Endothelial cell of umbilical vein (primary cell): ENCODE measurements at regions not wholly inside any gene's neighbourhood (a gene's known extent, or its start where the extent isn't known, plus 50 kb on each side); places are given as distances from the start of the nearest gene placed in this dataset.
"Not testable (repeated sequence)": the region's sequence is repeated elsewhere in the genome, so short reads cannot be mapped to it uniquely, and the experiment has no call there.

Experiments used
- BruUV-seq: library from RNA; stranded (reverse); fragments of 400-500 nt; replicated peaks from 2 replicates; lab custom pipeline; 2021; lab: Mats Ljungman, UMichigan
- CTCF ChIA-PET: fragments of 300-600, 350-600 bp; sonication (Branson Sonifier 250); formaldehyde crosslinking; loops from one replicate; lab custom pipeline; 2021; ENCODE audit warnings: antibody characterized with exemption, inconsistent platforms; lab: Charles Lee
- POLR2A ChIA-PET: fragments of 300-600, 350-600 bp; sonication (Branson Sonifier 250); formaldehyde crosslinking; loops from one replicate; lab custom pipeline; 2021; ENCODE audit warnings: antibody characterized with exemption, inconsistent platforms; lab: Charles Lee
- DNase-seq: peaks from one replicate; pipeline ENCODE4 v3.0.0-alpha.2; 2011; ENCODE audit warnings: low read depth, low spot score
- FAIRE-seq: peaks from 2 replicates; lab custom pipeline; 2011; peaks lifted over from hg19 to GRCh38; lab: Jason Lieb, UNC
- H2AFZ ChIP-seq: 2 replicates; pipeline ENCODE4 v1.6.0; 2012; ENCODE audit warnings: low read depth, low read length, control low read depth, inconsistent platforms
- H3K27ac ChIP-seq: 2 replicates; pipeline ENCODE4 v1.5.1; 2011; ENCODE audit warnings: low read depth, mild to moderate bottlenecking, control low read depth, low read length, moderate library complexity; ENCODE audit not compliant: insufficient read depth
- H3K27me3 ChIP-seq, 2 experiments: 2 replicates each; pipeline versions ENCODE4 v1.6.0 to v1.6.1; 2011; ENCODE audit warnings: low read length in 2 of 2, mixed read lengths in 1 of 2; ENCODE audit not compliant: control insufficient read depth in 2 of 2, insufficient read depth in 2 of 2
- H3K36me3 ChIP-seq, 2 experiments: 2 replicates in 1 of 2; 3 replicates in 1 of 2; pipeline ENCODE4 v1.5.1; 2011; ENCODE audit warnings: low read length in 2 of 2, mild to moderate bottlenecking in 1 of 2, moderate library complexity in 1 of 2; ENCODE audit not compliant: control insufficient read depth in 2 of 2, insufficient read depth in 2 of 2; ENCODE audit errors: extremely low read depth in 1 of 2
- H3K4me1 ChIP-seq: 3 replicates; pipeline ENCODE4 v1.5.1; 2011; ENCODE audit warnings: mild to moderate bottlenecking, low read length; ENCODE audit not compliant: control insufficient read depth, insufficient read depth; ENCODE audit errors: extremely low read depth
- H3K4me2 ChIP-seq: 2 replicates; pipeline ENCODE4 v1.6.1; 2011; ENCODE audit warnings: low read length, control low read depth, mixed read lengths; ENCODE audit not compliant: insufficient read depth
- H3K4me3 ChIP-seq, 3 experiments: fragments of 200-600 bp in 1 of 3; sonication (generic), shearing (Covaris generic) in 1 of 3; replicated peaks in 1 of 3; 2 replicates each; pipeline ENCODE4 v1.5.1; 2011 to 2016; ENCODE audit warnings: control low read depth in 3 of 3, low read length in 3 of 3, mild to moderate bottlenecking in 2 of 3, inconsistent platforms in 1 of 3, low read depth in 1 of 3, moderate library complexity in 1 of 3; ENCODE audit not compliant: insufficient read depth in 1 of 3
- H3K79me2 ChIP-seq: 2 replicates; pipeline ENCODE4 v1.6.0; 2012; ENCODE audit warnings: low read length, inconsistent platforms; ENCODE audit not compliant: control insufficient read depth, insufficient read depth
- H3K9ac ChIP-seq: replicated peaks from 2 replicates; pipeline ENCODE3; 2011; ENCODE audit warnings: low read length, control low read depth; ENCODE audit not compliant: insufficient read depth; ENCODE audit errors: extremely low read depth
- H3K9me1 ChIP-seq: replicated peaks from 3 replicates; pipeline ENCODE4 v1.6.0; 2011; ENCODE audit warnings: mild to moderate bottlenecking, low read length; ENCODE audit not compliant: control insufficient read depth, insufficient read depth; ENCODE audit errors: extremely low read depth
- H3K9me3 ChIP-seq: replicated peaks from 2 replicates; pipeline ENCODE4 v1.5.1; 2012; ENCODE audit warnings: low read length, inconsistent platforms; ENCODE audit not compliant: control insufficient read depth, insufficient read depth
- H4K20me1 ChIP-seq: replicated peaks from 2 replicates; pipeline ENCODE3; 2011; ENCODE audit warnings: mild to moderate bottlenecking, low read length; ENCODE audit not compliant: control insufficient read depth, insufficient read depth; ENCODE audit errors: extremely low read depth
- dilution Hi-C: fragments of 300-500 bp; cut with MboI; formaldehyde crosslinking; loops from one replicate; pipeline ENCODE4 v1.15.0; 2019; ENCODE audit warnings: low sequenced_read_pairs; ENCODE audit not compliant: extremely low pct_ligation_motif_present
- intact Hi-C: fragments of 100-400 bp; cut with micrococcal nuclease; formaldehyde crosslinking; loops from one replicate; pipeline ENCODE4 v1.10.0; 2022

DNA sequence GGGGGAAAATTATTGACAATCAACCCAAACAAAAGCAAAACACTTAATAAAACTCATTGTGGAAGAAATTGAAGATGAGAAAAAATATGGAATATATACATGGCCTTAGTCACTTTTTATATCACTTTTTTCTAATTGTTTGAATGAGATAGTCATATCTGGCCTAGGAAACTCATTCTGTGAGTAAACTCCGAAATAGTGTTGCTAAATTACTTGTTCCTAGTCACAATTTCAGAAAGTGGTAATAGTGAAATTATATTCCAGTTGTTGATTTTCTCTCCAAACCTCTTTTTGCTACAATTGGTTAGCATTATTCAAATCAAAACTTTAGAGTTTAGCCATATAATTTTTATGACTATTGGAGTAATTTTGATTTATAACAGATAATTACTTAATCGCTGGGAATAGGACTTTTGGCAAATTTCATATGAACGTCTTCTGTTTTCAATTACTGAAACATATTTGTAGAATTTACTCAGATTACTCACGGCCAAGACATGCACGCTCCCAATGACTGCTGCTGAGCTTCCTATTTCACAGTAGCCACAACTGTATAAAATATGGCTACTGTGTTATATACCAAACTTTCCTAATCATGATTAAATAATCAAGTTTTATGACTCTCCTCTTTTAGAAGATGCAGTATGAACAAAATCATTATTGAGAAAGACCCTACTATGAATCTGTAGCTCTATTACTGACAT lies 199.7 kb upstream of the ZNF322 start:
- H3K9ac ChIP-seq, H3K27ac ChIP-seq, H3K4me1 ChIP-seq, H3K9me1 ChIP-seq, H3K4me2 ChIP-seq, H3K27me3 ChIP-seq, H3K9me3 ChIP-seq, POLR2A ChIA-PET, BruUV-seq, H3K4me3 ChIP-seq, FAIRE-seq, H3K79me2 ChIP-seq, DNase-seq, CTCF ChIA-PET, H2AFZ ChIP-seq, dilution Hi-C loops, H3K36me3 ChIP-seq, intact Hi-C loops, H4K20me1 ChIP-seq: not testable (repeated sequence)

DNA sequence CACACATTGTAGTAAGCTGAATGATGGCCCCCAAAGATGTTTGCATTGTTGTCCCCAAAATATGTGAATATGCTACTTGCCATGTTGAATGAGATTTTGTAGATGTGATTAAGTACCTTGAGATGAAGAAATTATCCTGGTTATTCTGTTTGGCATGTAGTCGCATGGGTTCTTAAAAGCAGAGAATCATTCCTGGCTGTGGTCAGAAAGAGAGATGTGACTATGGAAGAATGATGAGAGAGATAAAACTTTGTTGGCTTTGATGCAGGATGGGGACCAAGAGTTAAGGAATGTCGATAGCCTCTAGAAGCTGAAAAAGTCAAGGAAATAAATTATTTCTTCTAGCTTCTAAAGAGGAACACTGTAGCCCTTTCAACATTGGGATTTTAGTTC lies 200.2 kb upstream of the ZNF322 start:
- H3K36me3 ChIP-seq, H3K4me2 ChIP-seq, H3K27ac ChIP-seq, DNase-seq, dilution Hi-C loops, H3K27me3 ChIP-seq, FAIRE-seq, H3K79me2 ChIP-seq, H2AFZ ChIP-seq, H3K4me1 ChIP-seq, CTCF ChIA-PET, H4K20me1 ChIP-seq, POLR2A ChIA-PET, H3K9me1 ChIP-seq, intact Hi-C loops, BruUV-seq, H3K9me3 ChIP-seq, H3K4me3 ChIP-seq, H3K9ac ChIP-seq: not testable (repeated sequence)

DNA sequence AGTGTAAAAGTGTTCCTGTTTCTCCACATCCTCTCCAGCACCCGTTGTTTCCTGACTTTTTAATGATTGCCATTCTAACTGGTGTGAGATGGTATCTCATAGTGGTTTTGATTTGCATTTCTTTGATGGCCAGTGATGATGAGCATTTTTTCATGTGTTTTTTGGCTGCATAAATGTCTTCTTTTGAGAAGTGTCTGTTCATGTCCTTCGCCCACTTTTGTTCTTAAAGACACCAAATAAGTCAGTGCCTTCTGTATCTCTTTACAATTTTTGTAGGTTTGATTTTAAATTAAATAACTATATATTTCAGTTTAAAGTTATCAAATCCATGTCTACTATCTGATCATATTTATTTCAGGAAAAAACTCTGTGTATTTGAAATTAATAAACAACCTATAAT lies 202.4 kb upstream of the ZNF322 start:
- H4K20me1 ChIP-seq, H3K79me2 ChIP-seq, H3K4me3 ChIP-seq, H3K4me2 ChIP-seq, H2AFZ ChIP-seq, H3K27me3 ChIP-seq, dilution Hi-C loops, intact Hi-C loops, H3K4me1 ChIP-seq, H3K36me3 ChIP-seq, H3K9me1 ChIP-seq, BruUV-seq, H3K27ac ChIP-seq, POLR2A ChIA-PET, H3K9me3 ChIP-seq, DNase-seq, CTCF ChIA-PET, FAIRE-seq, H3K9ac ChIP-seq: not testable (repeated sequence)

DNA sequence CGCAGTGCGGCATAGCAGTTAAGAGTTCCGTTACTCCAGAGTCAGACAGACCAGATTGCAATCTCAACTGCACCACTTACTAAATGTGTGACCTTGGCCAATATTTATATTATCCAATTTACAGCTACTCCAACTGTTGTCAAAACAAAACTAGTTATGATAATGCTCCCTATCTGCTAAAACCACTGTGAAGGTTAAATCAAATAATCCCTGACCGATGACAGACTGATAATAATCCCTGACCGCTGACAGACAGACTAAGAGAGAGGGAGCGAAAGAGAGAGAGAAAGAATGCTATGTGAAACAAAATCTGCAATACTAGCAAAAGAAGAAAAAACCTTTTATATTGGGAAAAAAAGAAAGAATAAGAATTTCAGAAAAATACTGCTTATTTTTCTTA lies 204.1 kb upstream of the ZNF322 start:
- POLR2A ChIA-PET, BruUV-seq: not testable (repeated sequence)

More for the DNA sequence above, 204.1 kb upstream of the ZNF322 start:
- dilution Hi-C loops, H3K9me1 ChIP-seq, DNase-seq, H3K79me2 ChIP-seq, H3K4me1 ChIP-seq, H3K36me3 ChIP-seq, H3K27ac ChIP-seq, H4K20me1 ChIP-seq, H3K9me3 ChIP-seq, FAIRE-seq, CTCF ChIA-PET, intact Hi-C loops, H3K27me3 ChIP-seq, H3K9ac ChIP-seq, H2AFZ ChIP-seq, H3K4me2 ChIP-seq, H3K4me3 ChIP-seq: not testable (repeated sequence)
